HTR-8/SVneo (cell line): ENCODE measurements at regions not wholly inside any gene's neighbourhood (a gene's known extent, or its start where the extent isn't known, plus 50 kb on each side); places are given as distances from the start of the nearest gene placed in this dataset.
"Not testable (repeated sequence)": the region's sequence is repeated elsewhere in the genome, so short reads cannot be mapped to it uniquely, and the experiment has no call there.

ENCODE experiments used
- DNase-seq: peaks from one replicate; pipeline ENCODE4 v3.0.0; 2011; ENCODE audit warnings: low spot score, mixed read lengths; ENCODE audit not compliant: insufficient read length
- FAIRE-seq: peaks from 2 replicates; lab custom pipeline; 2011; peaks lifted over from hg19 to GRCh38; lab: Jason Lieb, UNC

- no peak for DNase-seq
- no peak for FAIRE-seq
Measured at GRCh38 chr10:14431868-14432267, 101.1 kb upstream of the FRMD4A start.

GRCh38 chr10:14429043-14429700 is 98.4 kb upstream of the FRMD4A start:
- FAIRE-seq, result no peak

GRCh38 chr10:14425034-14425433 is 94.3 kb upstream of the FRMD4A start:
- DNase-seq (no peak), FAIRE-seq (no peak)

More at GRCh38 chr10:14429043-14429700, 98.4 kb upstream of the FRMD4A start:
- no peak for DNase-seq

GRCh38 chr10:14423111-14423744 is 92.5 kb upstream of the FRMD4A start:
- FAIRE-seq (no peak), DNase-seq (no peak)

GRCh38 chr10:14422431-14422830 is 91.7 kb upstream of the FRMD4A start:
- FAIRE-seq (no peak), DNase-seq (no peak)

- FAIRE-seq (no peak), DNase-seq (no peak)
Measured at GRCh38 chr10:14421941-14422340, 91.2 kb upstream of the FRMD4A start.

- FAIRE-seq, DNase-seq: not testable (repeated sequence)
Measured at GRCh38 chr10:14417336-14417735, 86.6 kb upstream of the FRMD4A start.

- FAIRE-seq, result no peak
- peak; percentile 17 for DNase-seq
Measured at GRCh38 chr10:14416308-14416700, 85.6 kb upstream of the FRMD4A start.

GRCh38 chr10:14415676-14416307 is 85.1 kb upstream of the FRMD4A start:
- DNase-seq, result no peak
- no peak for FAIRE-seq

GRCh38 chr10:14414901-14415300 is 84.2 kb upstream of the FRMD4A start:
- no peak for DNase-seq
- peak; percentile 74 for FAIRE-seq

GRCh38 chr10:14413523-14413922 is 82.8 kb upstream of the FRMD4A start:
- FAIRE-seq (no peak), DNase-seq (no peak)

GRCh38 chr10:14412624-14413023 is 81.9 kb upstream of the FRMD4A start:
- no peak for FAIRE-seq

GRCh38 chr10:14409856-14410458 is 79.2 kb upstream of the FRMD4A start:
- no peak for DNase-seq
- no peak for FAIRE-seq

More at GRCh38 chr10:14412624-14413023, 81.9 kb upstream of the FRMD4A start:
- no peak for DNase-seq

- DNase-seq (no peak), FAIRE-seq (no peak)
Measured at GRCh38 chr10:14409247-14409646, 78.5 kb upstream of the FRMD4A start.

GRCh38 chr10:14408139-14408538 is 77.4 kb upstream of the FRMD4A start:
- no peak for DNase-seq
- FAIRE-seq, result no peak

GRCh38 chr10:14407567-14407966 is 76.8 kb upstream of the FRMD4A start:
- FAIRE-seq, result no peak
- DNase-seq, result no peak

- FAIRE-seq (peak; percentile 58), DNase-seq (peak; percentile 47)
Measured at GRCh38 chr10:14405076-14406065, 74.6 kb upstream of the FRMD4A start.

GRCh38 chr10:14403881-14404623 is 73.3 kb upstream of the FRMD4A start:
- FAIRE-seq (no peak), DNase-seq (no peak)

GRCh38 chr10:14403359-14403758 is 72.6 kb upstream of the FRMD4A start:
- FAIRE-seq (no peak), DNase-seq (no peak)
